Choroid plexus epithelial cell (primary cell): ENCODE measurements at regions not wholly inside any gene's neighbourhood (a gene's known extent, or its start where the extent isn't known, plus 50 kb on each side); places are given as distances from the start of the nearest gene placed in this dataset.
"Not testable (repeated sequence)": the region's sequence is repeated elsewhere in the genome, so short reads cannot be mapped to it uniquely, and the experiment has no call there.

Experiments
- DNase-seq: peaks from one replicate; pipeline ENCODE4 v3.0.0-alpha.2; 2010; ENCODE audit warnings: low read depth
- H3K4me3 ChIP-seq: 2 replicates; pipeline ENCODE4 v1.5.1; 2011; ENCODE audit warnings: low read depth, mild to moderate bottlenecking, control low read depth, low read length, moderate library complexity
- CTCF ChIP-seq: conservative IDR thresholded peaks from 2 replicates; pipeline ENCODE4 v1.5.1; 2011; ENCODE audit warnings: low read depth, mild to moderate bottlenecking, control low read depth, inconsistent platforms, low read length, moderate library complexity

- no peak overlapping the region for H3K4me3 ChIP-seq
- TF ChIP-seq CTCF, result no peak
- no peak for DNase-seq
Observed at GRCh38 chr15:91356083-91356482, 256.0 kb downstream of the SV2B start.

- TF ChIP-seq CTCF, result no peak
Observed at GRCh38 chr15:91357011-91357410, 257.0 kb downstream of the SV2B start.

GRCh38 chr15:91357486-91357885 is 257.4 kb downstream of the SV2B start:
- H3K4me3 ChIP-seq, result no peak overlapping the region
- DNase-seq, result no peak
- TF ChIP-seq CTCF, result no peak

More at GRCh38 chr15:91357011-91357410, 257.0 kb downstream of the SV2B start:
- no peak for DNase-seq
- H3K4me3 ChIP-seq, result no peak overlapping the region

GRCh38 chr15:91358405-91358804 is 258.3 kb downstream of the SV2B start:
- TF ChIP-seq CTCF, result no peak
- DNase-seq, result no peak
- no peak overlapping the region for H3K4me3 ChIP-seq

GRCh38 chr15:91361696-91362095 is 261.6 kb downstream of the SV2B start:
- not testable (repeated sequence) for H3K4me3 ChIP-seq, DNase-seq

GRCh38 chr15:91366111-91366510 is 266.1 kb downstream of the SV2B start:
- no peak for TF ChIP-seq CTCF
- DNase-seq, result no peak
- no peak overlapping the region for H3K4me3 ChIP-seq

GRCh38 chr15:91368611-91369010 is 268.6 kb downstream of the SV2B start:
- H3K4me3 ChIP-seq, result no peak overlapping the region
- no peak for DNase-seq
- no peak for TF ChIP-seq CTCF

- H3K4me3 ChIP-seq, result no peak overlapping the region
- no peak for TF ChIP-seq CTCF
- no peak for DNase-seq
Observed at GRCh38 chr15:91369823-91370222, 269.8 kb downstream of the SV2B start.

GRCh38 chr15:91371345-91371744 is 271.3 kb downstream of the SV2B start:
- not testable (repeated sequence) for DNase-seq, H3K4me3 ChIP-seq
